Osteocyte (in vitro differentiated cells): ENCODE measurements at regions not wholly inside any gene's neighbourhood (a gene's known extent, or its start where the extent isn't known, plus 50 kb on each side); places are given as distances from the start of the nearest gene placed in this dataset.

Experiments used
- DNase-seq: peaks from one replicate; pipeline ENCODE4 v3.0.0; 2021; ENCODE audit warnings: mixed read lengths; ENCODE audit not compliant: unreplicated experiment; ENCODE audit errors: extremely low spot score
- H3K27ac Mint-ChIP-seq: one replicate; pipeline ENCODE4 v1.8.0; 2021; ENCODE audit warnings: mild to moderate bottlenecking, mixed read lengths; ENCODE audit not compliant: unreplicated experiment
- H3K27me3 Mint-ChIP-seq: one replicate; pipeline ENCODE4 v1.8.0; 2021; ENCODE audit warnings: mixed read lengths; ENCODE audit not compliant: unreplicated experiment
- H3K36me3 Mint-ChIP-seq: one replicate; pipeline ENCODE4 v1.8.0; 2021; ENCODE audit warnings: mixed read lengths; ENCODE audit not compliant: unreplicated experiment
- H3K4me1 Mint-ChIP-seq: one replicate; pipeline ENCODE4 v1.8.0; 2021; ENCODE audit warnings: mixed read lengths; ENCODE audit not compliant: unreplicated experiment
- H3K4me3 Mint-ChIP-seq: one replicate; pipeline ENCODE4 v1.8.0; 2021; ENCODE audit warnings: mild to moderate bottlenecking, moderate library complexity, mixed read lengths; ENCODE audit not compliant: unreplicated experiment
- H3K9me3 Mint-ChIP-seq: one replicate; pipeline ENCODE4 v1.8.0; 2021; ENCODE audit warnings: mixed read lengths; ENCODE audit not compliant: unreplicated experiment
- CTCF ChIP-seq: fragments of 200-600 bp; sonication (generic); IDR thresholded peaks from 2 replicates; pipeline ENCODE4 v1.5.0; 2021; ENCODE audit warnings: antibody characterized with exemption, mild to moderate bottlenecking, moderate library complexity

GRCh38 chr1:208538587-208538986, 294.4 kb upstream of the PLXNA2 start:
- no peaks in the 10 kb centered on the region for H3K4me1 Mint-ChIP-seq
- no peak overlapping the region for H3K27ac Mint-ChIP-seq
- H3K27me3 Mint-ChIP-seq = peaks cover 2% of the 10 kb centered on the region
- H3K36me3 Mint-ChIP-seq = no peaks in the 10 kb centered on the region
- TF ChIP-seq CTCF = no peak
- H3K9me3 Mint-ChIP-seq = no peaks in the 10 kb centered on the region
- H3K4me3 Mint-ChIP-seq = no peak overlapping the region
- DNase-seq = peak; percentile 23

DNA sequence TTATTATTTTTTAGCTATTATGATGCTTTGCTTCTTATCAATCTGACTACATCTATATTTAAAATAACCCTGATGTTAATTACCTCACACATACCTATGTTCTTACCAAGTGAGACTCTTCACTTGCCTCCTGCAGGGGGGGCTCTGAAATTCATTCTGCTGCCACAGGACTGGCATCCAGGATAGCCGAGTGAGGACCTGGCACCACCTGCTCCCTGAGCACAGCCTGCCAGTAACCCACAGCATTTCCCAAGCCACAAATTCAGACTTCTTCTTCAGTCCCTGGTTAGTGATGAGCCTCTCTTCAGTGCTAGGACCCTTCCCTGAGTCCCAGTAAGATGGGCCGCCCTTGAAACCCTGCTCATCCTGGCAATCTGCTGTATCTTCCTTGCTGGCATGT, 296.5 kb upstream of the PLXNA2 start:
- peak; percentile 59 for DNase-seq
- H3K4me3 Mint-ChIP-seq = no peak overlapping the region

DNA sequence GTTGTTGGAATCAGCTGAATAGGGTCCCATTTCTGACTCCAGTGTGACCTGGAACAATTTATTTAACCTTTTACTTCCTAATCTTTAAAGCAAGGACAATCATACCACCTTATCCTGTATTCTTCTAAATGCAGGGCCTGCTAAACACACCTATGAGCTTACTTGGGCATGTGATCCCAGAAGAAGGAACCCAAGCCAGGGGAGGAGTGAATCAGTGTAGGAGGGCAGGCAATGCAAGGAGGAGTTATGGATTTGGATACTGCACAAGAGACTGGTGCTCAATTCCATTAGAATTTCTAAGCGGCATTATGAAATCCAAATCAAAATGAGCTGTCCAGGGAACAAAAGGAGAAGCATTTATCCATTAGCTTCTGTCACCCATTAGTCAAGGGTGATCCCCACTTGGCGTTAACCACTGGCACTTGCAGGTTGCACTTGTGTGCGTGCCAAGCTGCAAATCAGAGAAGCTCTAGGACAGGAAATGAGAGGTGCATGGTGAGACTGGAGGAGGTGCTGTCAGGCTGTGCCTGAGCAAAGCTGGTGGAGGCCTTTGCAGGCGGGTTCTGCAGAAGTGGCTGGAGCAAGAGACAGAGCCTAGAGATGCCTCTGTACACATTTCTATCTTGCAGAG, 297.2 kb upstream of the PLXNA2 start:
- H3K36me3 Mint-ChIP-seq = no peaks in the 10 kb centered on the region
- no peak overlapping the region for H3K4me3 Mint-ChIP-seq
- no peak overlapping the region for H3K27ac Mint-ChIP-seq
- H3K27me3 Mint-ChIP-seq = peaks cover 2% of the 10 kb centered on the region
- DNase-seq = peak; percentile 62
- TF ChIP-seq CTCF = no peak
- no peaks in the 10 kb centered on the region for H3K4me1 Mint-ChIP-seq
- H3K9me3 Mint-ChIP-seq = no peaks in the 10 kb centered on the region

More for the DNA sequence above, 296.5 kb upstream of the PLXNA2 start:
- TF ChIP-seq CTCF = no peak
- peaks cover 2% of the 10 kb centered on the region for H3K27me3 Mint-ChIP-seq
- H3K4me1 Mint-ChIP-seq = no peaks in the 10 kb centered on the region
- H3K9me3 Mint-ChIP-seq = no peaks in the 10 kb centered on the region
- no peaks in the 10 kb centered on the region for H3K36me3 Mint-ChIP-seq
- no peak overlapping the region for H3K27ac Mint-ChIP-seq

- no peaks in the 10 kb centered on the region for H3K9me3 Mint-ChIP-seq
- no peak overlapping the region for H3K27ac Mint-ChIP-seq
- peaks cover 3% of the 10 kb centered on the region for H3K27me3 Mint-ChIP-seq
- peak; percentile 6 for DNase-seq
- no peak overlapping the region for H3K4me3 Mint-ChIP-seq
- no peak for TF ChIP-seq CTCF
- no peaks in the 10 kb centered on the region for H3K36me3 Mint-ChIP-seq
- no peaks in the 10 kb centered on the region for H3K4me1 Mint-ChIP-seq
These were observed 298.1 kb upstream of the PLXNA2 start for GRCh38 chr1:208542309-208542708.

GRCh38 chr1:208544053-208544452, 299.9 kb upstream of the PLXNA2 start:
- Mint-ChIP-seq H3K27me3 (peaks cover 6% of the 10 kb centered on the region), H3K27ac (no peak overlapping the region), H3K9me3 (no peaks in the 10 kb centered on the region), H3K36me3 (no peaks in the 10 kb centered on the region), H3K4me3 (no peak overlapping the region), H3K4me1 (no peaks in the 10 kb centered on the region)
- no peak for DNase-seq
- no peak for TF ChIP-seq CTCF
